Lower leg skin (tissue), 4 donors: ENCODE measurements at regions not wholly inside any gene's neighbourhood (a gene's known extent, or its start where the extent isn't known, plus 50 kb on each side); places are given as distances from the start of the nearest gene placed in this dataset.
"Not testable (repeated sequence)": the region's sequence is repeated elsewhere in the genome, so short reads cannot be mapped to it uniquely, and the experiment has no call there.

Experiments
- DNase-seq, 2 donors: peaks; one replicate each; pipeline ENCODE4 v3.0.0-alpha.2; 2019; ENCODE audit warnings: low spot score in 2 of 2
- H3K4me3 ChIP-seq: fragments of 200-600 bp; sonication (generic); 2 replicates; pipeline ENCODE4 v1.5.1; 2017; ENCODE audit warnings: mild to moderate bottlenecking, low read depth; ENCODE audit not compliant: poor library complexity, severe bottlenecking
- POLR2A ChIP-seq, 2 donors: fragments of 450-650 bp; IDR thresholded peaks; one replicate each; pipeline ENCODE4 v1.6.1; 2016 to 2017; ENCODE audit warnings: antibody characterized with exemption in 2 of 2, mild to moderate bottlenecking in 1 of 2, moderate library complexity in 1 of 2
- WGBS, 2 donors: methylation state at CpG; one replicate each; pipeline ENCODE4 v1.1.5; 2018; 5-methylcytosine and 5-hydroxymethylcytosine counted together
- intact Hi-C: fragments of 100-400 bp; cut with DNase I; formaldehyde crosslinking; loops from one replicate; pipeline ENCODE4 v1.15.0; 2023; ENCODE audit warnings: low total_unique reads
- TF ChIP-seq, protein P1 (sequence below), 3 donors: fragments of 450-650 bp; IDR thresholded peaks; one replicate each; pipeline ENCODE4 v1.5.1; 2016; ENCODE audit warnings: antibody characterized with exemption in 3 of 3, mild to moderate bottlenecking in 3 of 3, moderate library complexity in 2 of 3

DNA sequence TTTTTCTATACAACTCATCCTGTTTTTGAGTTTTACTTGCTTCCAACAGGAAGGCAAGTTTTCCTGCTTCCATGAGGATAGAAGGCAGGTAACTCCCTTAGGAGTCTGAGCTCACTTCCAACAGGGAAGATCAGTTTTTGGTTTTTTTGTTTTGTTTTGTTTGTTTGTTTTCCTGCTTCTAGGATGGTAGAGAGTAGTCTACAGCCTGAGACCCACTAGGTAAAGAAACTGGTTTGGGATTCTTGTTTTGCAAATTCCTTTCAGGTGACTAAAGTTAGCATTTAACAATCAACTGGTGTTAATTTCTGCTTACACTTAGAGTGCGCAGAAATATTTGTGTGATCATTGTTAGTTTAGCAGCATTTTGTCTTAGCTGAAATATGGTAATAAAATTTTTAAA lies 227.8 kb upstream of the TACR3 start:
- 71 to 83% methylated on average over 1 of the region's 1 CpG for WGBS, 2 donors
- intact Hi-C loops: no loop called here
- H3K4me3 ChIP-seq: no peak overlapping the region
- TF ChIP-seq, protein P1, sequence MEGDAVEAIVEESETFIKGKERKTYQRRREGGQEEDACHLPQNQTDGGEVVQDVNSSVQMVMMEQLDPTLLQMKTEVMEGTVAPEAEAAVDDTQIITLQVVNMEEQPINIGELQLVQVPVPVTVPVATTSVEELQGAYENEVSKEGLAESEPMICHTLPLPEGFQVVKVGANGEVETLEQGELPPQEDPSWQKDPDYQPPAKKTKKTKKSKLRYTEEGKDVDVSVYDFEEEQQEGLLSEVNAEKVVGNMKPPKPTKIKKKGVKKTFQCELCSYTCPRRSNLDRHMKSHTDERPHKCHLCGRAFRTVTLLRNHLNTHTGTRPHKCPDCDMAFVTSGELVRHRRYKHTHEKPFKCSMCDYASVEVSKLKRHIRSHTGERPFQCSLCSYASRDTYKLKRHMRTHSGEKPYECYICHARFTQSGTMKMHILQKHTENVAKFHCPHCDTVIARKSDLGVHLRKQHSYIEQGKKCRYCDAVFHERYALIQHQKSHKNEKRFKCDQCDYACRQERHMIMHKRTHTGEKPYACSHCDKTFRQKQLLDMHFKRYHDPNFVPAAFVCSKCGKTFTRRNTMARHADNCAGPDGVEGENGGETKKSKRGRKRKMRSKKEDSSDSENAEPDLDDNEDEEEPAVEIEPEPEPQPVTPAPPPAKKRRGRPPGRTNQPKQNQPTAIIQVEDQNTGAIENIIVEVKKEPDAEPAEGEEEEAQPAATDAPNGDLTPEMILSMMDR (IDR thresholded peaks at IDR 0.05): no peak
- TF ChIP-seq POLR2A (IDR thresholded peaks at IDR 0.05): no peak
- no peak for DNase-seq

DNA sequence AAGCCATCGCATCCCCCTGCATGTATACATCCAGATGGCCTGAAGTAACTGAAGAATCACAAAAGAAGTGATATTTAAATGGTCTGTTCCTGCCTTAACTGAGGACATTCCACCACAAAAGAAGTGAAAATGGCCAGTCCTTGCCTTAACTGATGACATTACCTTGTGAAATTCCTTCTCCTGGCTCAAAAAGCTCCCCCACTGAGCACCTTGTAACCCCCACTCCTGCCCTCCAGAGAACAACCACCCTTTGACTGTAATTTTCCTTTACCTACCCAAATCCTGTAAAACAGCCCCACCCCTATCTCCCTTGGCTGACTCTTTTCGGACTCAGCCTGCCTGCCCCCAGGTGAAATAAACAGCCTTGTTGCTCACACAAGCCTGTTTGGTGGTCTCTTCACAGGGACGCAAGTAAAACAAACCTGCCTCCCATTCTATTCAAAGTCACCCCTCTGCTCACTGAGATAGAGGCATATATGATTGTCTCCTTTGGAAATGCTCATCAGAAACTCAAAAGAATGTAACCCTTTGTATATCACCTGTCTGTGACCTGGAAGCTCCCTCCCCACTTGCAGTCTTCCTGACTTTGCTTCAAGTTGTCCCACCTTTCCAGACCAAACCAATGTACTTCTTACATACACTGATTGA lies 227.0 kb upstream of the TACR3 start:
- H3K4me3 ChIP-seq, DNase-seq, intact Hi-C loops: not testable (repeated sequence)
- WGBS, 2 donors: 60 to 61% methylated on average over 3 of the region's 3 CpGs

DNA sequence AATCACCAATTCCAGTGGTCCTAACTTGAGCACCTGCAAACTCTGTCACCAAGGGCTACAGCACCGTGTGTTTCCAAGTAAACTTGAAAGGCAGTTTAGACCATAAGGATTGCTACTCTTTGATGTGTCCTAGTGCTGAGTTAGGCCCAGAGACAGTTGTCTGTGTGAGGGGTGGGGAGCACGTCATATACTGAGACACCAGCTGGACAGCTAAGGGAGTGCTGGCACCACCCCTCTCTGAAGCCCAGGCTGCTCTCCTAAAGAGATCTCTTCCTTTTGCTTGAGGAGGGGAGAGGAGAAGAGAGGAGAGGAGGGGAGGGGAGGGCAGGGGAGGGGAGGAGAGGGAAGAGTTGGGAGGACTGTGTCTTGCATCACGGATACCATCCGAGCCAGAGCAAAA lies 218.7 kb upstream of the TACR3 start:
- H3K4me3 ChIP-seq: no peak overlapping the region
- 76 to 77% methylated on average over 4 of the region's 4 CpGs for WGBS, 2 donors
- no peak for TF ChIP-seq POLR2A (IDR thresholded peaks at IDR 0.05)
- TF ChIP-seq, protein P1 (IDR thresholded peaks at IDR 0.05): no peak
- intact Hi-C loops: no loop called here
- no peak for DNase-seq

DNA sequence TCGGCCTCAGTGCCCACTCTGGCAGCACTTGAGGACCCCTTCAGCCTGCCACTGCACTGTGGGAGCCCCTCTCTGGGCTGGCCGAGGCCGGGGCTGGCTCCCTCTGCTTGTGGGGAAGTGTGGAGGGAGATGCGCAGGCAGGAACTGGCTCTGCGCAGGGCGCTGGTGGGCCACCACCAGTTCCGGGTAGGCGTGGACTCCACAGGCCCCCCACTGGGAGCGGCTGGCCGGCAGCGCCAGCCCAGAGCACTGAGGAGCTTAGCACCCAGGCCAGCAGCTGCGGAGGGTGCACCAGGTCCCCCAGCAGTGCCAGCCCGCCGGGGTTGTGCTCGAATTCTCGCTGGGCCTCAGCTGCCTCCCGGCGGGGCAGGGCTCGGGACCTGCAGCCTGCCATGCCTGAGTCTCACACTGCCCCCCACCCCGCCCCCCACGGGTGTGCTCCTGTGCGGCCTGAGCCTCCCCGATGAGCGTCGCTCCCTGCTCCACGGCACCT lies 216.9 kb upstream of the TACR3 start:
- no peak overlapping the region for H3K4me3 ChIP-seq
- TF ChIP-seq POLR2A (IDR thresholded peaks at IDR 0.05): no peak
- TF ChIP-seq, protein P1 (IDR thresholded peaks at IDR 0.05): no peak
- no peak for DNase-seq
- intact Hi-C loops: no loop called here
- 93 to 99% methylated on average over 18 to 19 of the region's 26 CpGs for WGBS, 2 donors

DNA sequence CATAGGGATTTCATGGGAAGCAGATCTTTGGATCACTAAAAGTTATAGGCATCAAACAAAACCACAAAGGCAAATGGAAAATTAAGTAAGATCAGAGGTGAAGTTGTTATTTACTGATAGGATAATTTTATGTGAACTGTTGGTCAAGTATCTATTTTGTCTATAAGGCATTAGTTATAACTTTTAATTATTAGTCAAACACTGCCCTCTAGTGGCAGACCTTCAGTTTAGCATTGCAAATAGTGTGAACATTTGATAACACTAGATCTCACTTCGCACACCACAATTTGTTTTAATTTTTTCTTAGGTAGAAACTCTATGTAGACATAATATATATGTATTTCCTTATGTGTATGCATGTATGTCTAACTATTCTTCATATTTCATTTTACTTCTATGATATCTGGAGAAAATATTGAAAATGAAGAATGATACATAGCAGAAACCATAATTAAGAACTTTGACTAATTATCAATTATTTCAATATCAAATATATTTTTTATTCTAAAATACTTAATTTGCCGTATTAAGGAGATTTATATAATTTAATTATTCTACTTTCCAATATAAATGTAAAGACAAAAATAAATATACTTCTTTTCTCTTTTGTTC lies 214.5 kb upstream of the TACR3 start:
- intact Hi-C loops: no loop called here
- no peak for TF ChIP-seq POLR2A (IDR thresholded peaks at IDR 0.05)
- TF ChIP-seq, protein P1 (IDR thresholded peaks at IDR 0.05): no peak
- DNase-seq: no peak
- H3K4me3 ChIP-seq: no peak overlapping the region
- WGBS, 2 donors: 38 to 50% methylated on average over 2 of the region's 2 CpGs

DNA sequence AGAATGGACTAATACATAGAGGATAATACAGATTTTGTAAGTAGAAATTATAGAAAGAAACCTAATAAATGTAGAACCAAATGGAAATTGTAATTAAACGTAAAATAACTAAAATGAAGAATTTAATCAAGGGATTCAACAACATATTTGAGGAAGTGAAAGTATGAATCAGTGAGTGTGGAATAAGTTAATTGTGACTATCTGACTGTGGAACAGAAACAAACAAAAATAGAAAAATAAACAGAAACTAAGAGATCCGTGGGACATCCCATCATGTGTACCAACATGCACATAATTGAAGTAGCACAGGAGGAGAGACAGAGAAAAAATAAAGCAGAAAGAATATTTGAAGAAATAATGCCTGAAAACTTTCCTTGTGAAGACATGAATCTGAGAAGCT lies 208.6 kb upstream of the TACR3 start:
- intact Hi-C loops: no loop called here
- DNase-seq: no peak
- no peak overlapping the region for H3K4me3 ChIP-seq
- TF ChIP-seq POLR2A (IDR thresholded peaks at IDR 0.05): no peak
- TF ChIP-seq, protein P1 (IDR thresholded peaks at IDR 0.05): no peak
- 77 to 79% methylated on average over 2 of the region's 2 CpGs for WGBS, 2 donors
